Tibial nerve (tissue), 4 donors: ENCODE measurements at regions not wholly inside any gene's neighbourhood (a gene's known extent, or its start where the extent isn't known, plus 50 kb on each side); places are given as distances from the start of the nearest gene placed in this dataset.
"Not testable (repeated sequence)": the region's sequence is repeated elsewhere in the genome, so short reads cannot be mapped to it uniquely, and the experiment has no call there.

ENCODE experiments used
- CTCF ChIP-seq, 5 experiments: fragments of 200-600 bp in 3 of 5; fragments of 450-650 bp in 2 of 5; sonication (generic) in 3 of 5; IDR thresholded peaks; one replicate each; pipeline ENCODE4 v1.5.1; 2016 to 2019; ENCODE audit warnings: antibody characterized with exemption in 5 of 5, mild to moderate bottlenecking in 3 of 5, moderate library complexity in 2 of 5
- EP300 ChIP-seq, 2 donors: sonication (generic); formaldehyde crosslinking; IDR thresholded peaks; one replicate each; pipeline ENCODE4 v1.6.1; 2017; ENCODE audit warnings: antibody characterized with exemption in 2 of 2, mild to moderate bottlenecking in 1 of 2
- POLR2A ChIP-seq, 2 donors: fragments of 450-650 bp; IDR thresholded peaks; one replicate each; pipeline ENCODE4 v1.6.1; 2017; ENCODE audit warnings: antibody characterized with exemption in 2 of 2, mild to moderate bottlenecking in 2 of 2, moderate library complexity in 2 of 2

DNA sequence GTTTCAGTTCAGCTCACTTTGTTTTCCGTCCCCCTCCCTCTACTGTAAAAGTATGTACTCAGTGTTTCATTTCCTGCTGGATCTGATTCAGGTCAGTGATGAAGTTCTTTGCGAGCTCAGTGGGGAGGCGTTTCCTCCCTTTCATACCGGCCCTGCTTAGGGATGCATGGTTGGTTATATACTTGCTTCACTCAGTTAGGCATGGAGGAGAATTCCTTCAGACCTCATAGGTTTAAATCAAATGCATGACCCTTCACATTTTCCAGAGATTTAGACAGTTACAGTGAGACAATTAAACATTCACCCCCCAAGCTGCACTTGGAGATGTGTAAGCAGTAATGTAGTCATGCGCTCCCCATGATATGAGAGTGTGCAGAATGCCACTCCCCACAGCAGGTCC is 955.9 kb downstream of the SPATA31A6 start:
- not testable (repeated sequence) for TF ChIP-seq POLR2A, CTCF, EP300 (IDR thresholded peaks at IDR 0.05)
